ENCODE measurements at regions not wholly inside any gene's neighbourhood (a gene's known extent, or its start where the extent isn't known, plus 50 kb on each side); places are given as distances from the start of the nearest gene placed in this dataset.

DNA sequence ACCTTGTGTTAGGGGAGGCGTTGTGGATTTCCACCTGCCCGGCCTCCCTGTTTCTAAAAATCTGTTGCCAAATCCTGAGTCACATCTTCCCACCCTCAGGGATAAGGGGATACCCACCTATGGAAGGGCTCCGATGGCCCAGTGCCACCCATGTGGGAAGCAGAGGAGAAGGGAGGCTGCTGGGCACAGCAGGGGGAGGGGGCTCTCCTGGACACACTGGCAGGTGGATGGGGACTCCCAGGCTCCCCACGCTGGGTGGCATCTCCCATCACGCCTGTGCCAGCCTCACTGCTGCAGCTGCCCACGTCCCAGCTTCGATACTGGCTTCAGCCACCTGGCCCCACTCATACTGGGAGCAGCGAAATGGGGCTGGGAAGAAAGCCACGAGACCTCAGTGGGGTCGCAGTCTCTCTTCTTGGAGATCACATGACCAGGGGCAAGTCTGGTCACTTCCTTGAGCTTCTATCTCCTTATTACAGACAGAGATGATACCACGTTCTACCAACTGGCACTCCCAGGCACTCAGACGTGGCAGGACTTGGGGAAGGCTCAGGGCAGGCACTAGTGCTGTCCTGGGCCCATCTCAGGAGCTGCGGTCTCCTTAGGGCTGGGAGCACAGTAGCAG is 72.2 kb downstream of the PITPNM2 start:
- no peak overlapping the region for H3K4me3 ChIP-seq (ENCODE audit: low read length)
- DNase-seq (ENCODE audit: low read depth, low spot score) = no peak

DNA sequence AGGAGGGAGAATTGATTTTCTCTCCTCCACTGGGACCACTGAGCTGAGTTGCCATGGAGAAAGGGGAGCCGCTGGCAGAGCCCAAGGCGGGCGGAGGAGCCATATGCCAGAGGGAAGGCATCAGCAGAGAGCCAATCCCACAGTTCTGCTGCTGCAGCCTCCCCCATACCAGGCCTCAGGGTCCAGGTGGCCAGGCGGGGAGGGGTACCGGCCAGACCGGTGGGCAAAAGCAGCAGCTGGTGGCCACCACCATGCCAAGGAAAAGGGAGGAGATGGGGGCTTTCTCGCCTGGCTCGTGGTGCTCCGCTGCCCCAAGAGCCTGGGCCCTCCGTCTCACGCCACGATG is 72.8 kb downstream of the PITPNM2 start:
- DNase-seq (ENCODE audit: low read depth, low spot score) = no peak
- no peak overlapping the region for H3K4me3 ChIP-seq (ENCODE audit: low read length)

DNA sequence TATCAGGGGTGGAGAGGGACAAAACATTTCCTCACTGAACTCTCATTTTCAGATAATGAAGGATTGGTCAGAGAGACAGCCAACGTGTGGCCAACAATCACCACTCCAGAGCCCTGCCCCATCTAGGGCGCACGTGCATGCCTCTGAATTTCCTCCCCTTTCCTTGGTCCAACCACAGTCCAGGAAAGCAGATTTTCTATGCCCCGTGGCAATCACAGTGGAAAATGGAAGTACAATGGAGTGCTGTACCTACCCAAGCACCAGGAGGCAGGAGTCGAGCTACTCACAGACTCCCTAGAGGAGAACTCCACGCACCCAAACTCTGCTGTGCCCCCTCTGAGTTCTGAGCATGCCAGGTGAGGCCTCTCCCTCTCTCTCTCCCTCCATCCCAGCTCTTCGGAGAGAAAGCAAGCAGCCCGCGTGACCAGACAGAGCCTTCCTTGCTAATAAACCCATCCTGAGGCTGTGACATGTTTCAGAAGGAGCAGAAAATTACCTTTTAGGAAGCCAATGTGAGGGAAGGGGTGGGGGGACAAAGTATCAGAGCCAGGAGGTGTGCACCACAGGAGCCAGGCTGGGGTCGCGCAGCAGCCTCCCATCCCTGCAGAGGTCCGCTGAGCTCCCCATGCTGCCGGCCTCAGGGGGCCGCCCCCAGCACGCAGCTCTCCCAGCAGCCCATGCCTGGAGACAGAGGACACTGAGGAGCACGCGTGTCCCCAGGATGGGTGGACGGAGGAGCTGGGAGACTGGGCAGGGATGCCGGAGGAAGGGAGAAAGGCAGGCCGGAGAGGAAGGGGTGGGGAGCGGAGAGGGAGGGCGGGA is 73.4 kb downstream of the PITPNM2 start:
- DNase-seq (ENCODE audit: low read depth, low spot score) = no peak
- no peak overlapping the region for H3K4me3 ChIP-seq (ENCODE audit: low read length)

DNA sequence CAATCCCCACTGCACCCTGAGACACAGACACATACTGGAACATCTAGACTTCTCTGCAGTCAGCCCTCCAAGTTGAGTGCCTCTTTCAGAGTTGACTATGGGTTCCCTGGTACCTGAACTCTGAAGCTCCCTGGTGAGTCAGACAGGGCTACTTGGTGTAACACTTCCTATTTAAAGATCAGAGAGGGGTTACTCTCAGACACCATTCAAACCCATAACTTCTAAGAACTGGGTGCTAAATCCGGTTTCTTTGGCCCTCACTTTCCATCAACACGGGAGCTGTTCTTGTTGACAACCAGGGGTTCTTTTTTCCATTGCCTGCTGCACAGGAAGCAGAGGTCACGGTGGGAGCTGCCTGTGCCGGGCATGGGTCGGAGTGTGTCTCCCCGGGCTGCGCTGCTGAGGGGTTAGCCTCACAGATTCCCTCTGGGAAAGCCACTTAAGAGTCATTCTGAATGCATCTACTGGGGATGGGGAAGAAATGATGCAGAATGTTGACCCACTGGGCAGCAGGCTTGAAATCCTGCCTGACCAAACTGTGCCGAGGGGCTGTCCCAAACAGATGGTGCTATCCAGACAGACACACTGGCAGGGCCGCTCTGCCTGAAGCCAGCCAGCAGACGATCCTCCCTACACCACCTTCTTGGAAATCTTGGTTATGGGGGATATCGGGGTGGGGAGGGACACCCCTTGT is 74.1 kb downstream of the PITPNM2 start:
- peak; percentile 14 for DNase-seq (ENCODE audit: low read depth, low spot score)

DNA sequence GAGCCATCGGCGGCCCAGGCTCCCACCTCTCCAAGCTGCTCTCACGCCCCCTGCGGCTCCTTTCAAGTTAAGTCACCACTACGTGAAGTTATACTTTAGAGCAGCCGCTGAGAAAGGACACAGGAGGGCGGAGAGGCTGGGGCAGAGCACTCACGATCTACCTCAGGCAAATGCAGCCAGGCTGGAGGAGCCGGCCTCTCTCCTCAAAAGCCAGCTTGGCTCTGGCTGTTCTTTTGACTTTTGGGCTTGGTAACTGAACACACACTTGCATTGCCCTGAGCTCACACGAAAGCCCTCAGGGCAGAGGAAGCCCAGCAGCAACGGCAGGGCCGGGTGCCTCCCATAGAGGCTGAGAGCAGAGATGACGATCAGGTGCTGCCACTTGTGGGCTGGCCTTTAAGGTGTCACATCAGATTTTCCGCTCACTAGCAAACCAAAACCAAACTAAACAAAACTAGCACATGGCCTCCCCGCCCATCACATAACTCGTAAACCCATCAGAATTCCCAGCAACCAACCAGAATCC is 75.2 kb downstream of the PITPNM2 start:
- H3K4me3 ChIP-seq (ENCODE audit: low read length) = peak overlapping the region; percentile 29
- DNase-seq (ENCODE audit: low read depth, low spot score) = peak; percentile 67

More for the DNA sequence above, 74.1 kb downstream of the PITPNM2 start:
- H3K4me3 ChIP-seq (ENCODE audit: low read length) = no peak overlapping the region

DNA sequence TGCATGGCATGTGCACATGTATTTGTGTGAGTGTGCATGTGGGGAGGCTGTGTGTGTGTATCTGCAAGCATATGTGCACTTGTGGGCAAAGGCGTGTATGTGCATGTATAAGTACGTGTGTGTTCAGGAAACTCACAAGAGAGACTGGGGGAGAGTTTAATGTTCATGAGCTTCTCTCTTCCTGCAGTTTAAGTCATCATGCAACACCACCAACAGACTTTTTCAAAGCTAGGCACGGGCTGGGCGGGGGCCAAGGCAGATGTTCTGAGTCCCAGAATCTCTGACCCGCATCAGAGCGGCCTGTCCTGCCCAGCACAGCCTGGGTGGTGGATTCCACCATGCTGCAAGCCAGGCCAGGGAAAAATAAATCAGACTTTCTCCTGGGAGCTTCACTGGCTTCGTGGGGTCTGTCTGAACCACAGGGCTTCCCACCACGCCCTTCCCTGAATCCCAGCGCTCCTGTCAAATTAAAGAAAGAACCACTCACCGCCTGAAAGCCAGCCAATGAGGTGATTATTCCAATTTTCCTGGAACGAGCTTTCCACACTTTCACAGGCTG is 75.7 kb downstream of the PITPNM2 start:
- peak; percentile 35 for DNase-seq (ENCODE audit: low read depth, low spot score)
- no peak overlapping the region for H3K4me3 ChIP-seq (ENCODE audit: low read length)

DNA sequence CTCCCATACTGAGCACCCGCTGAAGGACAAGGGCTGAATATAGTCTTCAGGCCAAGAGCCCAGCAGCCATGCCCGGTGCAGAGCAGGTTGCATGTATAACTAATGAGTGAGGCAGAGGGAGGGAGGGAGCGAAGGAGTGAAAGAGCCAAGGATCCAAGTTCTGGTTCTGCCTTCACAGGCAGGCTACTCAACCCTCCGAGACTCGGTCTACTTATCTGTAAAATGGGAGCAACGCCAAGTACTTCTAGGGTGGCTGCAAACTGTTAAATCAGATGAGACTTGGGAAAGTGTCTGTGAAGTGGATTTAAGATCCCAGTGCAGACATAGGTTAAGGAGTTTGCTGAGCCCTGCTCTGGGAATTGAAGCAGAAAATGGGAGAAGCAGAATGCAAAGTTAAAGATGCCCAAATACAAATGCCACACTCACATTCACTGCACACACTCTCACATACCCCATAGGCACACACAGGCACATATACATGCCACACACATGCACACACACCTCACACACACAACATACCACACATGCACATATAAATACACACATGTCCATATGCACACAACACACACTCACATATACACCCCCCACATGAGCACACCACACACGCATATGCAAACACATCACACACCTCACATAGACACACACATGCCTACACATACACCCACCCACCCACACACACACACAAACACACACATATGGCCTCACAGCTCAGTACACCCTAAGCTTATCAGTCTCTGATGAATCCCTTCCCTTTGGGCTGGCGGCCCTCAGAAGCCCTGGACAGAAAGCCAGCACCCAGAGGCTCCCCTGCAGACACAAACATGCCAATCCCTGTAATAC is 76.7 kb downstream of the PITPNM2 start:
- DNase-seq (ENCODE audit: low read depth, low spot score) = no peak
- no peak overlapping the region for H3K4me3 ChIP-seq (ENCODE audit: low read length)

DNA sequence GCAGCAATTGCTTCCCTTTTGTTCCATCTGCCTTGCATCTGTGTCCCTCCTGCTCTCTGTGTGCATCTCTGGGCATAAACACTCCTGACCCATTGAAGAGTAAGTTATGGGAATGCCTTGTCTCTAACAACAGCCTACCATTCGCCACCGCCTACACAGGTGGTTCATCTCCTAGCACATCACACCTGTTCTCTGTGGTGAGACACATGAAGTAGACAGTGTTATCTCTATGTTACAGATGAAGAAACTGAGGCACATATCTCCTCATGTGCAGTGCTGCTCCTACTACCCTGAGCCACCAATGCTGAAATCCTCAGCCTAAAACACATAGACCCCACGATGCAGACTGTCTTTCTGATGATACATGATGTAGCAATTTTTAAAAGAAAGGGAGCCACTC is 77.6 kb downstream of the PITPNM2 start:
- no peak for DNase-seq (ENCODE audit: low read depth, low spot score)
- no peak overlapping the region for H3K4me3 ChIP-seq (ENCODE audit: low read length)

DNA sequence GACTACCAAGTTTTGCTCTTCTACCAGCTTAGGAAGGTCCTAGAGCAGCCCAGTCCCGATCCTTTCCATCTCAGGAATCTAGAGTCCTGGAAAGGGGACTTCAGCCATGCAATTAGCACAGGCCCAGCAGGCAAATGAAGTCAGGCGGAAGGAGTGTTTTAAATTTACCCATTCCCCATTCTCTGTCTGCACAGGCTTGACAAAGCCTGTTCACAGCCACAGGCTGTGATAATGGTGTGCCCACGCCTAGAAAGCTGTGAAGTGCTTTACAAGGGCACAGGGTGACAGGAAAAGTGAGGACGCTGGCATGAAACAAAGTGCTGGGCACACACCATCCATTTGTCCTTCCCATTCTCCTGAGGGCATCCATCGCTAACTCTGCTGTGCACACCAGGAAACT is 79.0 kb downstream of the PITPNM2 start:
- no peak for DNase-seq (ENCODE audit: low read depth, low spot score)
- no peak overlapping the region for H3K4me3 ChIP-seq (ENCODE audit: low read length)

DNA sequence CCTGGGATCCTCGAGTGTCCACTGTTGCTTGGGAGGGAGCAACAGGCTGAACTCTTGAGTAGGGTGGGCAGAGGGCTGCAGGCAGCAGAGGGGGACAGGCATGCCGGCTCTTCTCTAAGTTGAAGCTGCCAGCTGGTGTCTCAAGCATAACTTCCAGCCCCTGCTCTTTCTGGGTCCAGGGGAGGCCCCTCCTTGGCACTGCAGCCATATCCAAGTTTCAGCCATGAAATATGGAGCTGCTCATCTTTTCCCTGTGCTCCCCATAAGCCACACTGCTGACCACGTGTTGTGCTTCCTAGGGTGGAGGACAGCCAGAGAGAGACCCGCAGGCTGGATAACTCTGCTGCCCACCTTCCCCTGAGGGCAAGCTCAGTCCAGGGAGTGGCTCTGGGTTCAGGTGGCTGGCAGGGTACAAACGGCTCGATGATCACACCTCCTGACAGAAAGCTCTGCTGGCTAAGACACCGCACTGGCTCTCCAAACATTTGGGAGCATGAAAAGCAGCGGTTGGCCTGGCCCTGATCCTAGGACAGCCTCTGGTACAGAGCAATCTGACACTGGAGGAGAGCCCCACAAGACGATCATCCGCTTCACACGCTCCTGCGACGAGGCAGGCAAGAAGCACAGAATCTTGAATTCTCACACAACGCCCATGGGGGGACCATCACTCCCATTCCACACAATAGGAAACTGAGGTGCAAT is 79.6 kb downstream of the PITPNM2 start:
- no peak overlapping the region for H3K4me3 ChIP-seq (ENCODE audit: low read length)
- DNase-seq (ENCODE audit: low read depth, low spot score) = no peak

DNA sequence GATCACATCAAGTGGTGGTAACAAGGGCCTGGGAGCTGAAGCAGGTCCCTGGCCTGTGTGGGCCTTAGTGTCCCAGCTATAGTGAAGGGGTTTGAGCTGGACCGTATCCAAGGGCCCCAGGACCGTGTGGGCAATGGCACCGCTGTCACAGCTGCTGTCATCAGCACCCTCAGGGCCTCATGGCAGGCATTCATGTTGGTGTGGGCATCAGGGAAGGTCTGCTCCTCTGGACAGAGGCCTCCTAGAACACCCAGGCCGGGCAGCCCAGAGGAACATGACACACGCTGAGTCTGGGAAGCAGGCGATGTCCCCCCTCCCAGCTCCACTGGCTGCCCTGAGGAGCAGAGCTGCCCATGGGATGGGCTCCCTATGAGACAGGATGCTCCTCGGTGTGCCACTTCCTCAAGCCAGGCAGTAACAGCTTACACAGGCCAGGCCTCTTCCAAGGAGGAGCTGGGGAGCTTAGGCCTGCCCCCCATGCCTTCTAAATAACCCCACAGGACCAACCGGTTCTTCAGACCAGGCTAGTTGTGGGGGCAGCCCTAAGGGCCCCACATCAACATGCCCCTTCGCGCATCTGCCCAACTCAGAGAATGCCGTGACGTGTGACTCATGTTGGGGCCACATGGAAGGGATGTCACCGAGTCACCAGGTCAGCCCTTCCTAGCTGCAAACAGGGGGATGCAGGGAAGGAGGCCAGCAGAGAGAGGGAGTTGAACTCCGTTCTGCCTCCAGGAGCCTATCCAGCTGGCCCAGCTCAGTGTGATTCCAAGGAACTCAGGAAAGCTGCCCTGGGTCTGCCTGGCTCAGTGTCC is 80.4 kb downstream of the PITPNM2 start:
- DNase-seq (ENCODE audit: low read depth, low spot score) = no peak
- H3K4me3 ChIP-seq (ENCODE audit: low read length) = no peak overlapping the region

DNA sequence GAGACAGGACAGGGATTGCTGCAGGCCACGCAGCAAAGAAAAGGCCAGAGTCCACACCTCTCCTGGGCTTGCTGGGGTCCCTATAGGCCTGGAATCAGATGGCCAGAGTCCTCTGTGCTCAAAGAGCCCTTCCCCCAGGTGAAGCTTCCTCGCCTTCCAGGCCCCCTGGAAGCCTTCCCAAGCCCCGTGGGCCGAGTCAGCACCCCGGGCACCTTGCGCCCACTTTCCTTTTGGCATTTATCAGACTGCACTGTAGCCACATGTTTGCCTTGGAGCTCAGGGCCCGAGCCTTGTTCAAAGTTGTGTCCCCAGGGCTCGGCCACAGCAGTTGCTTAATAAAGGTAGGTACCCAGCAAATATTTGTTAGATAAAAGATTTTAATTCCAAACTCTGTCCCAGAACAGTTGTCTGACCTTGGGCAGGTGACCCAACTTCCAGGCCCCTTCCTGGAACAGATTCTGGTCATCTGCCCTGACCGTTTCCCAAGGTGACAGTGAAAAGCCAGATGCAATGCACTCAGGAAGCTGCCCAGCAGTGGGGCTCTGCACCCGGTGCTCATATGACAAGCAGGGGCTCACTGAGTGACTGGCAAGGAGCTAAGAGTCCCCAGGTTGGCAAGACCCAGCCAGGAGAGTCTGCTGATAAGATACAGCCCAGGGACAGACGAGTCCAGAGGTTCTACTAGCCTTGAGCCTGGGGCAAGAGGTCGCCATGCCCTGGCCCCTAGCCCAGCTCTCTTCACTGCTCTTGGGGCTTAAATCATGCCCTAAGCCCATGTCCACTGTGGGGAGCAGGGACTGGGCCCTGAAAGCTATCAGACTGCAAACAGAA is 81.2 kb downstream of the PITPNM2 start:
- DNase-seq (ENCODE audit: low read depth, low spot score) = no peak

DNA sequence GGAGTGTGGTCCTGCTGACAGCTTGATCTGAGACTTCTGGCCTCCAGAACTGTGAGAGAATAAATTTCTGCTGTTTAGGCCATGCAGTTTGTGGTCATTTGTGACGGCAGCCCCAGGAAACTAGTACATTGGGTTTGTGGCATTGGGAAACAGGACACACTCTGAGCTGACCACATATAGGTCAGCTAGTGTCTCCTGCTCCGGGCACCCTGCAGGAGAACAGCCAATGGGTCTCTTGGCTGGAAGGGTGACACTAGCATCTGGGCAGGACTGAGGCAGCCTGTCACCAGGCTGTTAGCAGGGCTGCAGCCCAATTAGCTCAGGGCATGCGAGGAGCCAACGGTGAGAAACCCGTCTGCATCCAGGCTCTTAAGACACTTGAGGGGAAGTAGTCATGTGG is 83.2 kb downstream of the PITPNM2 start:
- no peak for DNase-seq (ENCODE audit: low read depth, low spot score)

More for the DNA sequence above, 81.2 kb downstream of the PITPNM2 start:
- H3K4me3 ChIP-seq (ENCODE audit: low read length) = no peak overlapping the region

DNA sequence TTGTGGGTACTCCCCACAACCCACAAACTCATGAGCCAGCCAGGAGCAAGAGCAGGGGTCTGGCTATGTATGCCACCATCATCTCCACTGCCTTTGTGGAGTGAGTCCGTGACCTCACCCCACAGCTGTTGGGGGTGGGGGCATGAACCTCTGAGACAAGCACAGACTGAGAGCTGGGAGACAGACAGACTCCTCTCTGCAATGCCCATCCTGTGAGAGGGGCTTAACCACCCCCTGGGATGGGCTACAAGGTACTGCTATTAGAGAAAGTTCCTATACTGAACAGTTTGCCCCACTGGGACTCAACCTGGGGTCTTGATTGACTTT is 84.5 kb downstream of the PITPNM2 start:
- DNase-seq (ENCODE audit: low read depth, low spot score) = no peak
- no peak overlapping the region for H3K4me3 ChIP-seq (ENCODE audit: low read length)

More for the DNA sequence above, 83.2 kb downstream of the PITPNM2 start:
- H3K4me3 ChIP-seq (ENCODE audit: low read length) = no peak overlapping the region

DNA sequence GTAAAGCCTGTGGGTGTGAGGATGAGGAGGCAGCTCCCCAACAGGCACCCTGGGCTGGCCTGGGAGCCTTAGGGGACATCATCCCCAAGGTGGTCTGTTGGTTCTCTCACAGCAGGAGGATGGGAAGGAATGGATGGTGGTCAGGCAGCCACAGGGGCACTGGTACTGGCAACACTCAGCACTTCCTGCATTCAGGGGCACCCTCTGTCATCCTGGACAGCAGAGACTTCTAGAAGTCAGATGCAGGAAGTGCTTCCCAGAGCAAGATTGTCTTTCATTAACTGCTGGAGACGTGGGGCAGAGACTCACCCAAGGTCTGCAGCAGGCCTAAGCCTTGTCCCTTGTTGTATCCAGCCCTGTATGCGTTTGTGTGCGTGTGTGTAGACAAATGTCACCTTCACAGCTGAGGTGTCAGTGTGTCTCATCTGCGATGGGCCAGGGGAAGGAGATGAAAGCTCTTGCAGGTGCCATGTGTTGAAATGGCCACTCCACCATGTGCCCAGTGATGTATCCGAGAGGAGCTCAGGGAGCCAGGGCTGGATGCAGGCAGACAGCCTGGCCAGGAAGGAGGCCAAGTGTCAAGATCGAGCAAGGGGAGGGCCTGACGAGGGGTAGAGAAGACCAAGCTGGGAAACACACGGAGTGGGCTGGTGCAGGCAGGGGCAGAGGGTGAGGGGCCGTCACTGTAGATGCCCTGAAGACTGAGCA is 85.1 kb downstream of the PITPNM2 start:
- no peak for DNase-seq (ENCODE audit: low read depth, low spot score)
- H3K4me3 ChIP-seq (ENCODE audit: low read length) = no peak overlapping the region

DNA sequence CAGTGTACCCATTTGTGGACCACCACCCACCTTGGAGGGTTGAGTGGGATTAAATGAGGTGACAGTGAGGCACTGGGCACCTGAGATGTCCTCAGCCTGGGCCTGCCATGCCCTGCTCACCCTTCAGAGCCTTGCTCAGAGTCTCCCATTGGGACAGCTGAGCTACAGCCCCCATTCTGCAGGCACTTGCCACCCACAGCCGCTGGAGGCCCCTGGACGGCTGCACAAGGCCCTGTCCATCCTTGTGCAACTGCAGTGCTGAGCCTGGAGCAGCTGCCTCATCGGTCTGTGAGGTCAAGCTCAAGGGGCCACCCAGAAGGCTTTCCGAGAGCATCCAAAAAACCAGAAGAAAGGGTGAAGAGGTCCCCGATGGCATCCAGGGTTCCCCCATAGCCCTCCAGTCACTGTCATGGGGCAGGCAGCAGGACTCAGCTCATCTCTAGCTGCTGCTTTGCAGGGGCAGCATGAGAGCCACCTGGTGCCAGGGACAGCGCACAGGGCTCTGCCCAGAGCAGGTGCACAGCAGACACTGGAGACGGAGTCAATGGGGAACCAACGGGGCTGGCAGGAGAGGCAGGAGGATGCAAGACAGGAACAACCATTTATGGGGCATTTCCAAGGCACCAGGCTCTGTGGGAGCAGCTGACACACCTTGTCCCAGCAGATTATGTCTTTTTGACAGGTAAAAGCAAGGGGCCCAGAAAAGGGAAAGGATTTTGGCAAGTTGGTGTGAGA is 84.6 kb downstream of the ARL6IP4 start:
- DNase-seq (ENCODE audit: low read depth, low spot score) = no peak
- no peak overlapping the region for H3K4me3 ChIP-seq (ENCODE audit: low read length)
